SKM-1 (cell line): ENCODE measurements at regions not wholly inside any gene's neighbourhood (a gene's known extent, or its start where the extent isn't known, plus 50 kb on each side); places are given as distances from the start of the nearest gene placed in this dataset.

ENCODE experiments used
- DNase-seq: peaks from one replicate; lab custom pipeline; 2025; ENCODE audit not compliant: unreplicated experiment; lab: John Stamatoyannopoulos, UW

DNA sequence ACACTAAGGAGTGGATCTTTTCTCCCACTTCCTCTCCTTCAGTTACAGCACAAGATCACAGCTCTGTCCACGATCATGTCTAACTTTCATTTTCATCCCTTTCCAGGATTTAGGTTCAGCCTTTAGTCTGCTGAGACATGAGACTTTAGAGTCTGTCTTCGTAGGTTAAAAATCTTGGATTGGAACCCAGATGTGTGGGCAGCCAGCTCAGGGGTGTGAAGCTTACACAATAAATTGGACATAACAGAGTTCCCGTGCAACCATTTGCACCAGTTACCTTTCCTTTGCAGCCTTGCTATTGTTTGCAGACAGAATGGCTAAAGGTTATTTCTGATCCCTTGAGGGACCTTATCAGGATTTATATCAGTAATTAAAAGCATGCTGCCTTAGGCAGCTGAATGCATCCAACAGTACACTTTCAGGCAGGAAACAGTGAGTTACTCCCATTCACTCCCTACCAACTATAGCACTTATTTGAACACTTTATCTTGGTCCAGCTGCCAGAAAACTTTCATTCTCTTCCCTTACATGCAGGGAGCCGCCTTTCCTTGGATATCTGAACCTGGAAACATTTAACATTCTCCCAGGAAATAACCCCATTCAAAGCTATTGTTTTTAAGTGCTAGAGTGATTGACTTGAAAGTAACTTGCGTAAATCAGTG lies 87.3 kb downstream of the TMEM100 start:
- DNase-seq, result no peak

DNA sequence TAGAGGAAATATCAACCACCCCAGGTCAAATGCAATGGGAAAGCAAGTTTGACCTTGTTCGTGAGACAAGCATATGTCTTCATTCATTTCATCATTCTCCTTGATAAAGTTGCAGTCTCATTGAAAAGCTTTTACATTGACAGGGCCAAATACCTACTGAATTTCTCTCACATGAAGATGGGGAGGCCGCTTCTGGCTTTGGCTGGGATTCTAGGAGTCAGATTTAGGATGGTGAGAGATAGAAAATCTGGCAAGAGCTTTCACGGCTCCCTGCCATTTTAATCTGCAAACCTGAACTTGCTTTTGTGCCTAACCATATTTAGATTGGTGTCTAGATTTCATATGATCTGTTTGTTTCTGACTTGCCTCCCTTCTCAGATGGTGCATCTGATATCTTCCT lies 88.0 kb downstream of the TMEM100 start:
- DNase-seq, result no peak

DNA sequence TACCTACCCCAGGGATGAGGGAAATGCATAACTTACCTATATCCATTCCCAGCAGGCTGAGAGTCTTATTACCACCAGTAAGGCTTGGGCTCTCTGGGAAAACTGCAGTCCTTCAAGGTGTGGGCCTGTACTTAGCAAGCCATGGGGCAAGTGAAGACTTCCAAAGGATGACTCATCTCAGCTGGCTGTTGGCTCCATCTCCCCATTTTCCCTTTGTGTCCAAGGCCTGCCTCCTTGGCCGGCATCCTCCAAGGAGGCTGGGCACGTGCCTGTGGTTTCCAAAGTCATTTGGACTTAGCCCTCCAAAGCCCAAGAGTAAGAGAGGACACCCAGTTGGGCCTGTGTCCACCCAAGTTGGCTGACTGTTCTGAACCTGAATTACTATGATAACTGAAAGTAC lies 89.8 kb downstream of the TMEM100 start:
- DNase-seq, result no peak

DNA sequence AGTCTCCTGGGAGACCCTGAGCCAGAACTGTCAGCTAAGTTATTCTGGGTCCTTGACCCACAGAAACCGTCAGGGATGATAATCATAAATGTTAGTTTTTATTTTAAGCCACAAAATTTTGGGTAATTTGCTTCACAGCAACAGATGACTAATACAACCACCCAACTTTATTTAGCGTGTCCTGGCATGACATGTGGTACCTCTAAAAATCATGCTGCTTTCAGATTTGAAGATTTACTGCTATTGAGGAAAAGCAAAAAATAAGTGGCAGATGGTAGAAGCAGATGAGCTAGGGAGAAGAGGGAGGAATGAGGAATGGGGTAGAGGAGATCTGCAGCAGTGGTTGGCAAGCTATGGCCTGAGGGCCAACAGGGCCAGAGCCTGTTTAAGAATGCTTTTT lies 90.4 kb downstream of the TMEM100 start:
- DNase-seq, result no peak

DNA sequence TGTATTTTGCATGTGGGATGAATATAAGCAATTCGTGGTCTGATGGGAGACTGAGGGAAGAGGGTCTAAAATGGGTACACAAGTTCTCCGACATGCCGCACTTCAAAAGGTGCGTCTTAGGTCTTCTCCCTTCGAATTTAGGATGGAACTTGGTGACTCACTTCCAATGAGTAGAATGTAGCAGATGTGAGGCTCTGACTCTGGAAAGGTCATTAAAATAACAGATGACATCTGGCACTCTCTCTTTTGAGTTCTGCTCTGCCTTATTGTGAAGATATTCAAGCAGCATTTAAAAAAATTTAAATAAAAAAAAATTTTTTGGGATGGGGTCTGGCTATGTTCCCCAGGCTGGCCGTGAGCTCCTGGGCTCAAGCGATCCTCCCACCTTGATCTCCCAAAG lies 92.7 kb downstream of the TMEM100 start:
- DNase-seq, result no peak

DNA sequence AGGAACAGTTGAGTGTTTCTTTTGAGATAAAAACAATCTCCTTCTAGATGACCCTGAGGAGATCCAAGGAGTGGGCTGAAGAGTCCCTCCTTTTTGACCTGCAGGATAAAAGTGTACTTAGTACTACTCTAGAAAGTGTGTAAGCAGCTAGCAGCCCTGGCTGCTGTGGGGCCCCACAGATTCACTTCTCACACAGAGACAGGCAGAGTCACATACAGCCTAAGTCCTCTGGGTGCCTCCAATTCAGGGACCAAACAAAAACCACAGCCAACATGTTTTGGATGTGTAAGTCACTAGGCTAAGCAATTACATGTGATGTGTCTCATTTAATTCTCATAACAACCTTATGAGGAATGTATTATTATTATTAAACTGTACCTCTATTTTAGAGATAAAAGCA lies 97.1 kb downstream of the TMEM100 start:
- DNase-seq, result no peak

DNA sequence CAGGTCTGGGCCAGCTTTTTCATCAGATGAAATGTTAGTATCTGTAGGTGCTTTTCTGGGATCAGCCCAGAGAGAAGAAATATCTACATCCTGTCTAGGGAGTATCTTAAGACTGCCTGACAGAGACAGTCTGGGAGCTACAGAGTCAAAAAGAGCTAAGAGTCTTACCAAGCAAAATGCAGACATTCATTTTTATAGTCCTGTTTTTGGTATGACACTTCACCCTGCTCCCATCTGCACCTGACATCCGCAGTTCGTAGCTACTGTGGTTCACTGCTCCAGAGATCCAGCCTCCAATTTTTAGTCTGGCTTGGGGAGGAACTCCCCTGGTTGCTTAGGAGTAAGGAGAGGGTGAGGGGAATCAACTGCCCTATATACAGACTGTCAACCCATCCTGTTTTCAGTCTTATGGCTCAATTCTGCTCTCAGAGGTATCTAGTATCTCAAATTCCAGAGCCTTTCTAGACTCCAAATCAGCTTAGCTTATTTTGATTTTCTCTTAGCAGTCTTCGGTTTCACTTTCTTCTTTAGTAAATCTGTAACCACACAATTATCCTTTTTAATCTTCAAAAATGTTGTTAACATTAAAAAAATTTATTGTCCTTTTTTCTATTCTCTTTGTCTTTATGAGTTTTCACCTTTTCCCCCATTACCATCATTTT lies 97.8 kb downstream of the TMEM100 start:
- DNase-seq, result no peak

DNA sequence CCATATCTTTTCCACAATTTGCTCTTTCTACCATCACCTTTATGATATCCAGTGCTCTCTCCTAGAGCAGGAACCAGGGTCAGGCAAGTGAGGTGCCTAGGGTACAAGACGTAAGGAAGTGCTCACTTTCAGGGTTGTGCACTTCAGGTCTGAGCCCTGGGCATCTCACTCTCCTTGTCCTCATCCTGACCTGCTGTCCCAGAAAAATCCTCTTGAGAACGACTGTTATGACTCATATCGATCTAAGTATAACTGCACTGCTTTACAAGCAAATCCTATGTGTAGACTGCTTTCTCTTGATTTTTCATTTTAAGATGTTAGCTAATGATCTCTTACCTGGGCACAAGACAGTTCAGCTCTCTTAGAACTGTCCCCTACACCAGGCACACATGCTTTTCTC lies 100.1 kb downstream of the TMEM100 start:
- no peak for DNase-seq

DNA sequence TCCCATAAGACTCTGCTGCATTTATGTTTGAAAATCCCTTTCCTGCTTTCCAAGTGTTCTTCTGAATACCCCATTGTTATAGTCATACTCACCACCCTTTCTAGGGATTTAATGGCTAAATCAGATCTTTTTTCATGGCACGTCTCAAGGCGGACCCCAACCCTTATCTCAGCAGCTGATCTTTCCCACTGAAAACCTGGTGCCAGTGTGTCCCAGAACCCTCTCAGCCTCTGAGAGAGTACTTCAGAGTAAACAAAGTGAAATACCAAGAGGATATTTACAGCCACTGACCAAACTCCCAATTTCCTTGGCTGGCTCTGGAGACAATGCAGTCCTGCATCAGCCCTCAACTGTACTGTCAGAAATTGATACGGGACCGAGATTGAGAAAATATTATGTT lies 101.7 kb downstream of the TMEM100 start:
- no peak for DNase-seq

DNA sequence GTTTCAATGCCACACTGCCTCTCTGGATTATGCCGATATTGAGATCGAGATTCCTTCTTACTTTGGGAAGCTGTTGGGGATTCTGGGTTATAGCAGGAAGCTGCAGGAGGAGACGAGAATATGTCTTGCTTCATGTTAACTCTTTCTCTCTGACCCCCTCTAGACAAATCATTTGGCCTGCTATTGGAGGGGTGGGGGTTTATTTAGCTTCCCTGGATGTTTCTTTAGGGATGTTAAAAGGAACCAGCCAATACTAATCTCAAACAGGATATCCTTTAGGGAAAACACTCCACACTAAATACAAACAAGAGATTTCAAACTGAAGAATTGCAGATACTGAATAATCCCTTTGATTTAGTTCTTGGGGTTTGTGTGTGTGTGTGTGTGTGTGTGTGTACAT lies 102.6 kb downstream of the TMEM100 start:
- no peak for DNase-seq

DNA sequence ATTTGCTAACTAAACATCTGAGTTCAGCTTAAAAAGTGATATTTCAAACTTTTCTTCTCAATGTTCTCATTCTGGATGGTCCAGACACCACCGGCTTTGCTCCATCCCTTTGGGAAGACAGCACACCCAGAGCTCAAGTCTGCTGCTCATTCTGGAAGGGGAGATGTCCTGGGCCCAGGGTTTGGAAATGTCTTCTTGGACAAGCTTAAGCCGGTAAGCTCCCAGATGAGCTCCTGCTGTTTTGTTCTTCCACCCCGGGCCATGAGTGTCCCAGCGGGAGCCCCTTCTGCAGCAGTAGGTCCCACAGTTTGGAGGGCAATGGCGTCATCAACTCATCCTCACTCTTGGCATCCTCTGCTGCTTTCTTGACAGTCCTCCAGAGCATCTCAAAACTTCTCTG lies 105.2 kb downstream of the TMEM100 start:
- no peak for DNase-seq

DNA sequence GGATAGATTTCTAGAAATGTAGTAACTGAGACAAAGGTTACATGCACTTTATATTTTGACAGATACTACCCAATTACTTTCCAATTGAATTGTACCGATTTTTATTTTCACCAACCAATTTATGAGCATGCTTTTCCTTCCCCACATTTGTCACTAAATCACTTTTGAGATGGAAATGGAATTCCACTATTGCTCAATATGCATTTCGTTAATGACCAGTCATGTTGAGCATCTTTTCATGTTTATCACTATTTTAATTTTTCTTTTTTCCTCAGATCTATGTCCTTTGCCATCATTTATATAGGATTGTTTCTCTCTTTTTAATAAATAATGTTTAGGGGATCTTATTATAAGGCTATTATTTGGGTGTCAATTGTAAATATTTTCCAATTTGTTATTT lies 102.8 kb upstream of the SMIM36 start:
- DNase-seq, result no peak

DNA sequence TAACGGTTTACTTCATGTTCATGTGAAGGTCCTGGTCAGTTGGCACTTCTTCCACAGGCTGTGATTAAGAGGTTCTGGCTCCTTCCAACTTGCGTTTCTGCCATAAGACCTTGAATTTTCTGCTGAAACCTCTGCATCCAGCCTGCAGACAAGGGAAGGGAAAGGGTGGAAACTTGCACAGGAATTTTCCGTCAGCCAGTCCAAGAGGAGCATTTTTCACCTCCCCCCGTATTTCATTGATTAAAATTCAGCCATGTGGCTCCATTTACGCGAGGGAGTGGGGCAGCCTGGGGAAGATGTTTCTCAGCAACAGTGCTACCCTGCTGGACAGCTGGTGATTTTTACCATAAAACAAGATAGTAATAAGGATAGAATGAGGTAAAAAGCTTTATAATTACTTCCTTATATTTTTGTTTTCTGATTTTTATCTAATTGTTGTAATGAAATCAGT lies 101.5 kb upstream of the SMIM36 start:
- DNase-seq, result no peak

DNA sequence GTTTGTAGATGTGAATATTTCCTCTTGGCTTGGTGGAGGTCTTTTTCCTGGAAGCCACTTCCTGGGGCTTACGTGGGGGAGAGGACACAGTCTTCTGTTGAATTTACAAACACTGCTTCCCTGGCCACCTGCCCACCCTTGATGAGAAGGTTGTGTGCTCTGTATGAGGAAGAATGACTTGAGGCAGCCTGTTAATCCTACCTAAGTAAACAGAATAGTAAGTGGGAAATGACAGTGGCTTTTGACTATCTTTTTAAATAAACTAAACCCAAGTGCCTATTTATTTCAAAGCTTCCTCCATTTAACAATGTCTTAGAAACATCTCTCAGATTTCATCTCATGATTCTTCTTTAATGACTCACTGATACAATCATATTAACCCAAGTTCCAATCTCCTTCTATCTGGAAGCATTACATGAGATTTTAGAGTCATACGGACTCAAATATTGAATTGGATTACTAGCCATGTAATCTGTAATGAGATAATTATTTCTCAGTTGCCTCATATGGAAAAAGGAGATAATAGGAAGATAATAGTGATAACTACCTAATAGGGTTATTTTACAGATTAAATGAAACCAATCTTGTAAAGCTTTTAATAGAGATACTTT lies 96.6 kb upstream of the SMIM36 start:
- DNase-seq, result no peak

DNA sequence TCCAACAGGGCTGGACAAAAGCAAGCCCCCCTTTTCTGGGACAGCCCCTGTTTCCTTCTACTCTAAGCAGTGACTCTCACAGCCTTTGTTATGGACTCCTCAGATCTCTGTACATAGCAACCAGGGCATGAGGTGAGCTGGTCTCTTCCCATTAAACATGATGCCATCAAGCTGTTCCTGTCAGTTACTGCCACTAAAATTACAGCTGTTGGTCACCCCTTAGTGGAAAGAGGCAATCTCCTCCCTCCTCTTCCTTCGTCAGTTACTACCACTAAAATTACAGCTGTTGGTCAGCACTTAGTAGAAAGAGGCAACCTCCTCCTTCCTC lies 95.2 kb upstream of the SMIM36 start:
- no peak for DNase-seq

DNA sequence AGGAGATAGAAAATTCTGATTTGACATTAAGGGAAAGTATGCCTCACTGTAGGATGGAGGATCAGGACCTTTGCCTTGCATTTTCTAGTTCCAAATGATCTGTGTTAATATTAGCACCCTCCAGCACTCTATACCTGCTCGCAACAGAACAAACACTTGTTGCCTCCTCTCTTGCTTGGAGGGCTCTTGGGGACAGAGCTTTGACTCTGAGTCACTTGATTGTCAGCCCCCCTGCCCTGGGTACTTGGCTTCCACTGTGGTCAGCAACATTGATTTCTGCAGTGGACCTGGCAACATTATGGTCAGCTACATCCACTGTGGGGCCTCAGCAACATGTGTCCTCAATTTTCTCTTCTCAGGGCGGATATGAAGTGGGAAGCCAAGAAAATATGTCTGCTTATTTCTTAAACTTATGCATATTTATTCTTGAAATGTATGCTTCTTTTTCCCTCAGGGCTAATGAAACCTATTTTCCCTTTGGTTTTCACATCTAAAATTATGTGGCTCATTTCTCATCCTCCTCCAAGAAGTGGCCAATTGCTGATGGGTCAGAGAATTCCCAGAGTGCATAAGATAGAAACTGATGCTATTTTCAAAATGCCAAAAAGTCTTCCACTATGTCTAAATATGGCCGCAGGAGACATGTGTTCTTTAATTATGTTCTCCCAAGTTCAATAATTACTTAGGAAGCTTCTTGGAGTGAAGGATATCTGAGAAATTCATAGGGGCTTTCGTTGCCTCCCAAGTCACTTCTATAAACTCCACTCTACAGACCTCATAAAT lies 94.6 kb upstream of the SMIM36 start:
- no peak for DNase-seq

DNA sequence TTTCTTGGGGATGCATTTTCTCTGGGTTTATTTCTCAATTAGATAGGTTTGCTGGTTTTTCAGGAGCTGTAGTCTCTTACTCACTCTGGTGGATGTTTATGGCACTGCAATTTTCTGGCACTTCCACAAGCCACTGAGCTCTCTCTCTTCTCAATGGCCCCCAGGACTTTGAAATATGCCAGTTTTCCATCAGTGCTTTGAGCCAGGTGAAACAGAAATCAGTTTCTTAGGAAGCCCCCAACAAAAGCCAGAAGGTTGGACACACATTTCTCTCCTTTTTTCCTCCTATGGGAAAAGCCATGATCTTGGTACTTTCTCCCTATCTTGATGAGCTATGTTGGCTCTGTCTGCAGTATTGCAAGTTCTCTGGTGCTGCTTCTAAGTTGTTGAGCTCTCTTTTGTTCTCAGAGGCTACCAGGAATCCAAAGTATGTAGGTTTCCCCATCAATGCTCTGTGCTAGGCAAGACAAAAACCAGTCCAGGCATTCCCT lies 90.7 kb upstream of the SMIM36 start:
- DNase-seq, result no peak

DNA sequence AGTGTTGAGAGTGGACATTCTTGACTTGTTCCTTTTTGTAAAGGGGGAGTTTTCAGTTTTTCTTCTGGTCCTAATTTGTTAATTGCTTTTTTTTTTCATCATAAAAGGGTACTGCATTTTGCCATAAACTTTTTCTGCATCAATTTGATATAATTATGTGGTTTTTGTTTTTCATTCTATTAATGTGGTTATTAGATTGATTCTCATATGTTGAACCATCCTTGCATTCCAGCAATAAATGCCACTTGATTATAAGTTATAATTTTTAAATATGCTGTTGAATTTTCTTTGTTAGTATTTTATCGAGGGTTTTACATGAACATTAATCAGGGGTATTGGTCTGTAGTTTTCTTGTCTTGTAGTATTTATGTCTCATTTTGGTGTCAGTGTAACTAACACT lies 87.2 kb upstream of the SMIM36 start:
- no peak for DNase-seq

DNA sequence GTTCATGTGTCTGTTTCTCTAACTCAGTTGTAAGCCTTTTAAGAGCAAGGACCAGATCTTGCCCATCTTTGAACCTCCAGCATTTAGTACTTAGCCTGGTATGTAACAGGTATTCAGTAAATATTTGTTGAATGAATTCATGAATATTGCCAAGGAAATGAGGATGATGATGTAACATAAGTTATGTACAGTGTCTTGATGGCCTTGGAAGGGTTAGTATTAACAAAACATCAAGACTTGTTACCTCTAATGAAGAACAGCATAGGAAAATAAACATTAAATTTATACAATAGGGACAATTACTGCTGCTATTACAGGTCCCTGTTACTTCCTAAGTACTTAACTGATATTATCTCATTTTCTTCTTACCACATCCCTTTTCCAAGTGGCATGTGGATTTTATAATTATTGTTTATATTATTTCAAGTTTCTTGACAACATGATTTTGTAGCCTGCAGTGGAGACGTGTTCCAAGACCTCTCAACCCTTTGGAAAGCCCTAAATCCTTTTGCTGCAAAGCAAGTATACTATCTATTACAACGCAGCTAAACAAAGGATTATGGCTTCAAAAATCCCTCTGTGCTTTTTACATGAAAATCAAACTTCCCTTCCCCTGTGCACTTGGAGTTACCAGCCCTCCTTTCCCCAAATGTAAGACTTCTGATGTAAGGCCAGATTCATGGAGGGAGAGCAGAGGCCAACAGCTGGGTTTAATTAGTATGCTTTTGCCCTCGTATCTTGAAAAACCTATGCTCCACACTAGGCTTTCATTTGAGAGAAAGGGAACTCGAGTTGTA lies 77.4 kb upstream of the SMIM36 start:
- DNase-seq, result no peak

DNA sequence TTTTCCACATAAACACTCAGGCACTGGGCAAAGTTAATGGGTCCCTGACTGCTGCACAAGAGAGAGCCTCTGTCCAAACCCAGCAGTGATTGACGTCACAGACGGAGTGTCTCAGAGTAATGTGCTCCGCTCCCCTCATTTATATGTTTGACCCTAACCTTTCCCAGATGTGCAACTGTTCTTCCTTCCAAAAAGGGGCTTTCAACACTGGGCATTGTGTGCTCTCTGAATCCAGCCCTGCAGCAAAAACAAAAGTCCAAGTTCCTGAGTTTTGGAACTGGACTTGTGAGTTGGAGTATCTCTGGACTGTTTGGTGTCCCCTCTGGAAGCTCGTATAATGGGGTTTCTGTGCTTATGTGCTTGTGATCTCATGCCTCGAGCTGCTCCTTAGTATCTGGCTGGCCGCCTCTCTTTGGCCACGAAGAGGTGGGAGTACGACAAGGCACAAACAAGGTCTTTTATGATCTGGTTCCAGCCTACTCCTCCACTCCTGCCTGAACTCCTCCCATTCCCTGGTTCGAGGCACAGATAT lies 76.4 kb upstream of the SMIM36 start:
- no peak for DNase-seq

DNA sequence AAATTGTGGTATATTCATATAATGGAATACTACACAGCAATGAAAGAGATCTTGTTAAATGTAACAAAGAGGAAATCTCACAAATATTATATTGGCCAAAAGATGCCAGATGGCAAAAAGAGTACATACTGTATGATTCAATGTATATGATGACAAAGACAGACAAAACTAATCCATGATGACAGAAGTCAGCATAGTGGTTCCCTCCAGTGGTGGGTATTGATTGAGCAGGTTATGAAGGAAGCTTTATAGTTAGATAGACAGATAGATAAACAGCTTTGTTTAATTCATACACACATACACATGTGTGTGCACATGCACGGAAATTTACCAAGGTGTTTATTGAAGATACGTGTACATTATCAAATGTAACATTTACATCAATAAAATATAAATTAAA lies 74.4 kb upstream of the SMIM36 start:
- no peak for DNase-seq
